ENCODE measurements at regions not wholly inside any gene's neighbourhood (a gene's known extent, or its start where the extent isn't known, plus 50 kb on each side); places are given as distances from the start of the nearest gene placed in this dataset.

DNA sequence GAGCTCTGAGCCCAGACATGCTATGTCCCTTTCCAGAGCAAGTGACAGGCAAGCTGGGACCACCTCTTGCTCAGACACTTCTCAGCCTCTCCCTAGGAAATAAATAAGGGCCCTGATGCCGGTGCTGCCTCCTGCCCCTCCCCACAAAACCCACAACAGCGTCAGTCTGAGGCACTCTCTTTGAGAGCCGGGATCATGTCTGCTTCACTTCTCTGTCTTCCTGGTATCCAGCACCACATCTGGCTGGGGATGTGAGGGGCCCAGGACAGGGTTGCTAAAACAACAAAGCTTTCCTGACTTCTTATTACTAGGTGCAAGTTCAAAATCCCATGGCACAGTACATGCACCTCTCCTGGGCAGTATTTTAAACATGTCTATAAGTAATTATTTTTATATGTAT, 103.9 kb upstream of the GLI2 start:
- Histone ChIP-seq H3K4me2 (replicated peaks; ENCODE audit: low read depth, low read length, poor library complexity, severe bottlenecking) (no peak overlapping the region), H3K4me3 (ENCODE audit: control extremely low read depth in 1 of 5, extremely low read depth in 1 of 5, insufficient read depth in 1 of 5, low read depth in 2 of 5, low read length in 4 of 5) (no peak overlapping the region), H4K20me1 (ENCODE audit: control insufficient read depth, insufficient read depth, low read length, poor library complexity, severe bottlenecking) (no peaks in the 10 kb centered on the region), H2AFZ (ENCODE audit: insufficient read depth, low read depth, low read length, poor library complexity, severe bottlenecking) (no peak overlapping the region), H3K9ac (ENCODE audit: low read length) (no peak overlapping the region), H3K27ac (ENCODE audit: low read length in 2 of 2) (no peak overlapping the region), H3K9me3 (ENCODE audit: control extremely low read depth in 1 of 3, control insufficient read depth in 2 of 3, insufficient read depth in 1 of 3, low read length in 2 of 3) (no peaks in the 10 kb centered on the region), H3K4me1 (ENCODE audit: control insufficient read depth in 2 of 2, insufficient read depth in 2 of 2, low read length in 2 of 2) (no peaks in the 10 kb centered on the region), H3K27me3 (replicated peaks in 1 of 4; ENCODE audit: control extremely low read depth in 1 of 4, control insufficient read depth in 3 of 4, insufficient read depth in 4 of 4, low read length in 3 of 4) (no peaks in the 10 kb centered on the region), H3K79me2 (ENCODE audit: control insufficient read depth, insufficient read depth, low read length) (no peaks in the 10 kb centered on the region), H3K36me3 (replicated peaks in 1 of 2; ENCODE audit: control extremely low read depth in 1 of 2, control insufficient read depth in 1 of 2, extremely low read depth in 1 of 2, insufficient read depth in 2 of 2, low read length in 1 of 2) (no peaks in the 10 kb centered on the region)
- no peaks in the 10 kb centered on the region for H3K4me1 Mint-ChIP-seq
- no peak for DNase-seq
- ATAC-seq (ENCODE audit: low read depth) = no peak
- WGBS (ENCODE audit: insufficient coverage) = no CpG with 5 or more reads among the region's 3 CpGs
- H3K27ac Mint-ChIP-seq = no peak overlapping the region
- H3K4me3 Mint-ChIP-seq = no peak overlapping the region
- TF ChIP-seq CTCF (IDR thresholded peaks at IDR 0.05) (no peak), EZH2 (IDR thresholded peaks at IDR 0.05; ENCODE audit: borderline replicate concordance, insufficient read depth, low read depth, low read length, poor library complexity, severe bottlenecking) (no peak)
- intact Hi-C loops (cut with micrococcal nuclease) = no loop called here
- H3K9me3 Mint-ChIP-seq (ENCODE audit: insufficient read depth) = no peaks in the 10 kb centered on the region
- peaks cover 5% of the 10 kb centered on the region for H3K27me3 Mint-ChIP-seq
- ChIA-PET POLR2A (no interaction called here), CTCF (no interaction called here)

GRCh38 chr2:120632796-120633646, 102.6 kb upstream of the GLI2 start:
- Histone ChIP-seq H3K79me2 (ENCODE audit: control insufficient read depth, insufficient read depth, low read length) (no peaks in the 10 kb centered on the region), H3K27me3 (replicated peaks in 1 of 4; ENCODE audit: control extremely low read depth in 1 of 4, control insufficient read depth in 3 of 4, insufficient read depth in 4 of 4, low read length in 3 of 4) (no peaks in the 10 kb centered on the region), H3K4me3 (ENCODE audit: control extremely low read depth in 1 of 5, extremely low read depth in 1 of 5, insufficient read depth in 1 of 5, low read depth in 2 of 5, low read length in 4 of 5) (no peak overlapping the region), H3K9me3 (ENCODE audit: control extremely low read depth in 1 of 3, control insufficient read depth in 2 of 3, insufficient read depth in 1 of 3, low read length in 2 of 3) (no peaks in the 10 kb centered on the region), H4K20me1 (ENCODE audit: control insufficient read depth, insufficient read depth, low read length, poor library complexity, severe bottlenecking) (no peaks in the 10 kb centered on the region), H3K4me1 (ENCODE audit: control insufficient read depth in 2 of 2, insufficient read depth in 2 of 2, low read length in 2 of 2) (no peaks in the 10 kb centered on the region), H3K4me2 (replicated peaks; ENCODE audit: low read depth, low read length, poor library complexity, severe bottlenecking) (no peak overlapping the region), H3K36me3 (replicated peaks in 1 of 2; ENCODE audit: control extremely low read depth in 1 of 2, control insufficient read depth in 1 of 2, extremely low read depth in 1 of 2, insufficient read depth in 2 of 2, low read length in 1 of 2) (no peaks in the 10 kb centered on the region), H3K27ac (ENCODE audit: low read length in 2 of 2) (no peak overlapping the region), H2AFZ (ENCODE audit: insufficient read depth, low read depth, low read length, poor library complexity, severe bottlenecking) (no peak overlapping the region), H3K9ac (ENCODE audit: low read length) (no peak overlapping the region)
- ATAC-seq (ENCODE audit: low read depth) = no peak
- 79% methylated on average over 11 of the region's 17 CpGs for WGBS (ENCODE audit: insufficient coverage)
- POLR2A ChIA-PET = no interaction called here
- Mint-ChIP-seq H3K9me3 (ENCODE audit: insufficient read depth) (no peaks in the 10 kb centered on the region), H3K27me3 (peaks cover 5% of the 10 kb centered on the region), H3K4me3 (no peak overlapping the region), H3K27ac (no peak overlapping the region), H3K4me1 (no peaks in the 10 kb centered on the region)
- intact Hi-C loops (cut with micrococcal nuclease) = no loop called here
- CTCF ChIA-PET = no interaction called here
- no peak for TF ChIP-seq EZH2 (IDR thresholded peaks at IDR 0.05; ENCODE audit: borderline replicate concordance, insufficient read depth, low read depth, low read length, poor library complexity, severe bottlenecking)
- TF ChIP-seq CTCF (IDR thresholded peaks at IDR 0.05) = no peak
- DNase-seq = no peak

Data from B cell (primary cell).